ENCODE measurements at regions not wholly inside any gene's neighbourhood (a gene's known extent, or its start where the extent isn't known, plus 50 kb on each side); places are given as distances from the start of the nearest gene placed in this dataset.

- TF ChIP-seq RAD21 (IDR thresholded peaks at IDR 0.05) = no peak
- TF ChIP-seq CTCF (IDR thresholded peaks at IDR 0.05; ENCODE audit: low read depth, low read length, missing input control) = no peak
- no peak for TF ChIP-seq NR2F2 (IDR thresholded peaks at IDR 0.05)
- TF ChIP-seq TAF1 (conservative IDR thresholded peaks at IDR 0.05) = no peak
- TF ChIP-seq RXRA (IDR thresholded peaks at IDR 0.05) = no peak
- TF ChIP-seq REST (IDR thresholded peaks at IDR 0.05) = no peak
- no peak for TF ChIP-seq FOXA1 (IDR thresholded peaks at IDR 0.05)
- no peak for TF ChIP-seq GABPA (IDR thresholded peaks at IDR 0.05 in 1 of 2, conservative IDR thresholded peaks at IDR 0.05 in 1 of 2)
- no peak for TF ChIP-seq JUND (IDR thresholded peaks at IDR 0.05)
- no peak for TF ChIP-seq YY1 (IDR thresholded peaks at IDR 0.05)
Measured at GRCh38 chr13:81602241-81602640, 1261.3 kb upstream of the SPRY2 start.
